GM19438 (cell line): ENCODE measurements at regions not wholly inside any gene's neighbourhood (a gene's known extent, or its start where the extent isn't known, plus 50 kb on each side); places are given as distances from the start of the nearest gene placed in this dataset.
"Not testable (repeated sequence)": the region's sequence is repeated elsewhere in the genome, so short reads cannot be mapped to it uniquely, and the experiment has no call there.

Experiments
- ATAC-seq: cut with Tn5 transposase; IDR thresholded peaks from one replicate; pipeline ENCODE4 v1.9.1; 2021; ENCODE audit warnings: low read depth; ENCODE audit not compliant: unreplicated experiment

DNA sequence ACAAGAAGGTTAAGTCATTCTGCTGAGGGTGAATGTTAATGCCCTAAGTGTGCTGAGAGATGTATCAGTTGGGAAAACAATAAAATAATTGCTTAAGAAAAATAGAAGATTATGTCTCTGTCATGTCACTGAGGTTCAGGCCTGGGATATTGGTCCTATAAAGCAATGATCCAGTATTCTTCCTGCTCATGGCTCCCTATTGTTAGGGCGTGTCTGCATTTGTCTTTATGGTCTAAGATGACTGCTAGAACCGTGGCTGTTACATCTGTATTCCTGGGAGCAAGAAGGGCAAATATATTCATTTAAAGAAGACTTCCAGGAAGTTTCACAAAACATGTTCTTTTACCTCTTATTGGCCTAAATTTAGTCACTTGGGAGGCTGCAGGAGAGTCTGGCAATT lies 125.0 kb downstream of the KCNE4 start:
- ATAC-seq, result no peak

DNA sequence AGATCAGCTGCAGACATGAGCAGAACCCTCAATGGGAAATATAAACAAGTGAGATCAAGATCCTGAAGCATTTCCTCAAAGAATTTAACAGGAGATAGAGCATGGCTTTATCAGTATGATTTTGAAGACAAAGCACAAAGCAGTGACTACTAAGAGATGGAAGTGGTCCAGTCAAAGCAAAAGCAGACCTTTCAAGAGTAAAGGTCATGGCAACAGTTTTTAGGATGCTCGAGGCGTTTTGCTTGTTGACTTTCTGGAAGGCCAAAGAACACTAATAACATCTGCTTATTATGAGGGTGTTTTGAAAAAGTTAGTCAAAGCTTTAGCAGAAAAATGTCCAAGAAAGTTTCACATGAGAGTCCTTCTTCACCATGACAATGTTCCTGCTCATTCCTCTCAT lies 128.5 kb downstream of the KCNE4 start:
- ATAC-seq, result no peak

DNA sequence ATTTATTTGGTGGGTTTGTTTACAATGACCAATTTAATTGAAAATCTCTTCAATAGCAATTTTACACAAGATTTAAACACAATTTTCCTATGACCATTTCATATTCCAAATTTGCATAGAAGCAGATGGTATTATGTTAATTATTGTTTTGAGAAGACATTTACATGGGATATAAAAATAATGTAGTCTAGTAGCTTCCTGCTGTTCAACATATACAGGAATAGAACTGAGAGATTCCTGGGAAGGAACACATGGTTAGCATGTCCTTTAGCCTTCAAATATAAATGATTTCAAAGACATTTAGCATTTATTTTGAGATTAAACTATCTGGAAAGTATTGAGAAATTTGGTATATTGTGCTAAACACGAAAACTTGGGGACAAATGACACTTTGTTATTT lies 129.6 kb downstream of the KCNE4 start:
- ATAC-seq, result no peak

DNA sequence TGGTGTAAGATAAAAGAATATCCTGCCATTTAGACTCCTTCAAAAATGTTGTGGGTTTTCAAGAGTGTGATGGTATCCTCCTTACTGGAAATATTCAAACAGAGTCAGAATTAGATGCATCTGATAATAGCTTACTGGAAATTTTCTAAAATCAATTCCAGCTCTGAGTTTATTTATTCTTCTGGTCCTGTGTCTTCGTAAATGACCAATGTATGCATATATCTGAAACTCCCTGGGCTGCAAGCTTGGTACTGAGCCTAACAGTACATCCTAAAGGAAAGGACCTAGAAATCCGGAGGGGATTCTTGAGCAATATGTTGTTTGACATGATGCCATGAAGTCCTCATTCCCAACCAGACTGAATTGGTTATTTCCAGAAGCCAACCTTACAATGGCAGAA lies 130.4 kb downstream of the KCNE4 start:
- ATAC-seq, result no peak

DNA sequence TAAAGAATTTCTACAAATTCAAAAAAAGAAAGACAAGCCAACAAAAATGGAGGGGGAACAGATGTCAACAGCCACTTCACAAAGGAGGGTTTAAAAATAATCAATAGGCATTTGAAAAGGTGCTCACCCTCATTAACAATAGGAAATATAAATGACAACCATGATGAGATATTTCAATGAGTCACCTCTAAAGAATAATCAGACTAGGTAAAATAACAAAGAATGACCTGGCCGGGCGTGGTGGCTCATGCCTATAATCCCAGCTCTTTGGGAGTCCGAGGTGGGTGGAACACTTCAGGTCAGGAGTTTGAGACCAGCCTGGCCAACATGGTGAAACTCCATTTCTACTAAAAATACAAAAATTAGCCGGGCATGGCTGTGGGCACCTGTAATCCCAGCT lies 133.6 kb downstream of the KCNE4 start:
- ATAC-seq, result no peak

DNA sequence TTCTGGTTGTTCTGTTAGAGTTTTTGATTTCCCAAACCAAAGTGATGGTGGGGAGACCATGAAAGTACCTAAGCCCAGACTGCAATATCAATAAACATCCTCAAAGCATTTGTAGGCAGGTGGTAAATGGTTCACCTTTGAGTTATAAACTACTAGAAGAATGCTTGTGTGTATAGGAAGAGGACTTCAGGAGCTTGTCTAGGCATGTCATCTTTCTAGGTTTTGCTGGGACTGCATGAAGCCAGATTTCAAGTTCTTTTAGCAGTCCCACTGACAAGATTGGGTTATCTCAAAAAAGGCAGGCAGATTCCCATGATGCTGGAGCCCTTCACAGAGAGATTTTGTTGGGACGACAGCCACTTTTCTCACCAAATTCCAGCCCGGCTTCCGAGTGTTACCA lies 135.3 kb downstream of the KCNE4 start:
- no peak for ATAC-seq

DNA sequence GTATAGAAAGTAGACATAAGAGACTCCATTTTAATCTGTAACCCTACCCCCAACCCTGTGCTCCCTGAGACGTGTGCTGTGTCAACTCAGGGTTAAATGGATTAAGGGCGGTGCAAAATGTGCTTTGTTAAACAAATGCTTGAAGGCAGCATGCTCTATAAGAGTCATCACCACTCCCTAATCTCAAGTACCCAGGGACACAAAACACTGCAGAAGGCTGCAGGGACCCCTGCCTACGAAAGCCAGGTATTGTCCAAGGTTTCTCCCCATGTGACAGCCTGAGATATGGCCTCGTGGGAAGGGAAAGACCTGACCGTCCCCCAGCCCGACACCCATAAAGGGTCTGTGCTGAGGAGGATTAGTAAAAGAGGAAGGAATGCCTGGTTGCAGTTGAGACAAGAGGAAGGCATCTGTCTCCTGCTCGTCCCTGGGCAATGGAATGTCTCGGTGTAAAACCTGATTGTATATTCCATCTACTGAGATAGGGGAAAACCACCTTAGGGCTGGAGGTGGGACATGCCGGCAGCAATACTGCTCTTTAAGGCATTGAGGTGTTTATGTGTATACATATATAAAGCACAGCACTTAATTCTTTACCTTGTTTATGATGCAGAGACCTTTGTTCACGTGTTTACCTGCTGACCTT lies 138.7 kb downstream of the KCNE4 start:
- ATAC-seq, result not testable (repeated sequence)

DNA sequence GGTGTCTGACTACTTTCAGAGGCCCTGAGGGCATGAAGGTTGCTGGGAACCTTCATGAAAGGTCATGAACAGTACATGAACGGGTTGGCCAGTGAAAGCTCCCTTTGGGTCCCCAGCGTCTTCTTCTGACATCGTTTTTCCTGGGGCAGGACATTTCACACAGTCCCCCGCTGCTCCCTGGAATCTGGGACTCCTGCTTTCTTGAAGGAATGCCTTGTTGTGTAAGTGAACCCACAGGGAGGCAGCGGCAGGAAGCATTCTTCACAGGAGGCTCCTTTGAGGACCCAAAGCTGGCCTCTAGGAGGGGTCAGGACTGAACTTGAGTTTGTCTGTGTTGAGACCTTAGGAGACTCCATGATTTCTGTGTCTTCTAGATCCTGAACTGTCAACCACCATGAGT lies 144.3 kb downstream of the KCNE4 start:
- ATAC-seq, result no peak

DNA sequence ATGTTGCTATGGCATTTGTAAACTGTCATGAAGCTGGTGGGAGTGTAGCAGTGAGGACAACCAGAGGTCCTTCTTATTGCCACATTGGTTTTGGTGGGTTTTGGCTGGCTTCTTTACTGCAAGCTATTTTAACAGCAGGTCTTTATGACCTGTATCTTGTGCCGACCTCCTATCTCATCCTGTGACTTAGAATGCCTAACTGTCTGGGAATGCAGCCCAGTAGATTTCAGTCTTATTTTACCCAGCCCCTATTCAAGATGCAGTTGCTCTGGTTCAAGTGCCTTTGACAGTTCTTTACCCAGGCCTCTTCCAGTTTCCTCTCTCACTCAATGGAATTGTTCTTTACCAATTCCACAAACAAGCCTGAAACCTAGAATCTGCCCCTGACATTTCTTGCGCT lies 145.1 kb downstream of the KCNE4 start:
- ATAC-seq, result no peak

DNA sequence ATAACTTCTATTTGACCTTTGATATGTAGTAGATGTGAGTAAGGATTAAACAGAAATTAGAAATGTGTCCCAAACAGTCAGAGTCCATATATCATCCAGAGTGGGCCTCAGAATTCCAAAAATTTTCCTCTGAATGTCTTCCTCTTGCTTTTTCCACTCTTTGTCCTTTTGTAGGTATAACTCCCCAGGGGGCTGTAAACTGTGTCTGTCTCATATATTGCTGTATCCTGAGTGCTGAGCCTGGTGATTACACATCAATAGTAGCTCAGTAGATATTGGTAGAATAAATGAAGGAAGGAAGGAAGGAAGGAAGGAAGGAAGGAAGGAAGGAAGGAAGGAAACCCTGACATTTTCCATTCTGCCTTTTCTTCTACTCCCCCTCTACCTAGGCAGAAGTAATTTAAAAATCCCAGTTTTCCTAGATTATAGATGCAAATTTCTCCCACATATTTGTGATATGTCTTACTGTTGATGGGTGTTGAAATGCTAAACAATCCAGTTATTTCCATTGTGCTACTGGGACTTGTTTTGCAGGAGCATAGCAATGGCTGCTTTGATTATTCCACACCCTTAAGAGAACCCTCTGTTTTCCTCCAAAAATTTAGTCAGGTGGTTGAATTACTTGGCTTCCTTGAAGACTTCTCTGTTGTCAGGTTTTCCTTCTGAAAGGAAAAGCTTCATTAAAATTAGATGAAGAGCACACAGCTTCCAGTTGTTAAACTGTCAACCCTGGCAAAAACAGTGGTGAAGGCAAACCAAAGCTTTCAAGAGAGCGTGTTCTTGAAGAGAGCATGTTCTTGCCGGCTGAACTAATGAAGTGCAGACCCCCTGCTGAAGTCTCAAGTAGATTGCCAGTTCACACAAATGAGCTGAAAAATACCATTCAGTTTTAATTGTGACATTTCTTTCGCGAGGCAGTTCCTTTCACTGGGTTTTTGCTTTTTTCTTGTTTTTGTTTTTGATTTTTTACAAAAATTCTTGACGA lies 147.8 kb downstream of the KCNE4 start:
- no peak for ATAC-seq

DNA sequence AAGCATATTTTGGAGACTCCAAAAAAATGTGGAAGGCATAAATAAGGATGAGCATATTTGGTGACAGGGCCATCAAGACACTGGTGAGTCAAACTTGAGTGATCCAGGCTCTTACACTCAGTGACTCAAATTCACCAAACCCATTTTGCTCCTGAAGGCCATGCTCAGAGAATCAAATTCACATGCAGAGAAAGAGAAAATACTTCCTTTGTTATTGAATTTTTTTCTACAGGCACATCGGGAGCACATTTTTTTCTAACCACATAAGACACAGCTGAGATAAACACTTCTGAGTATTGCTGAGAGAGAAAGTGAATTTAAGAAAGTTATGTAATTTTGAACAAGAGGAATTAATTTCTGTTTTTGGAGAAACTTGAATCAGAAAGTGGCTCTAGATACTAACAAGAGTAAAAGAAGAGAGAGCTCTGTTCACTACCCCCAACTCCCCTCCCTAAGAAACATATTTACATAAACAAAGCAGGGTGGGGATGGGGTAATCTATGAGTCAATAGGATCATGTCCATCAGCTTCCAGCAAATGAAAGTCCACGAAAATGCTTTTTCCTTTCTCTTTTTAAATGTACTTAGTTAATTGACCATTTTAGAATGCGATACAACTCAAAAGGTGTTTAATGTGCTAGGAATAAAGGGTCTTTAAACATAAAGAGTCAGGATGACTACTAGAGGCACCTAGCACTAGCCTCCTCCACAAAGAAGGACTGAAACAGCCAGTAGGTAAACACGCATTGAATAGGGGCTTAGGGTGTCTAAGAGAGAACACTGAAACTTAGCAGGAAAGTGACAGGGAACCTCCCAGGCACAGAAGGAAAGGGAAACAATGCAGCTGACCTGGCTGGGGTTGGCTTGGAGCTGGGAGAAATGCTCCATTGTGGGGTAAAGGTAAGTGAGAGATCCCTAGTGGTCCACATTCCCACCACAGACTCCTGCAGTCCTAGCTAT lies 152.3 kb downstream of the KCNE4 start:
- no peak for ATAC-seq

DNA sequence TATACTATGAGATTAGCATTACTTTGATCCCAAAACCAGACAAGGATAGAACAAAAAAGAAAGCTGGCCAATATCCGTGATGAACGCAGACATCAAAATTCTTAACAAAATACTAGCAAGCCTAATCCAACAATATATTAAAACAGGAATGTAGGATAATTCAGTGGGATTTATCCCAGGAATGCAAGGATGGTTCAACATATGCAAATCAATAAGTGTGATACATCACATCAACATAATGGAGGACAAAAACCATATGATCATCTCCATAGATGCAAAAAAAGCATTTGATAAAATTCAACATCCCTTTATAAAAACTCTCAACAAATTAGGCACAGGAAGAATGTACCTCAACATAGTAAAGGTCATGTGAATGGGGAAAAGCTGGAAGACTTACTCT lies 158.5 kb downstream of the KCNE4 start:
- no peak for ATAC-seq

DNA sequence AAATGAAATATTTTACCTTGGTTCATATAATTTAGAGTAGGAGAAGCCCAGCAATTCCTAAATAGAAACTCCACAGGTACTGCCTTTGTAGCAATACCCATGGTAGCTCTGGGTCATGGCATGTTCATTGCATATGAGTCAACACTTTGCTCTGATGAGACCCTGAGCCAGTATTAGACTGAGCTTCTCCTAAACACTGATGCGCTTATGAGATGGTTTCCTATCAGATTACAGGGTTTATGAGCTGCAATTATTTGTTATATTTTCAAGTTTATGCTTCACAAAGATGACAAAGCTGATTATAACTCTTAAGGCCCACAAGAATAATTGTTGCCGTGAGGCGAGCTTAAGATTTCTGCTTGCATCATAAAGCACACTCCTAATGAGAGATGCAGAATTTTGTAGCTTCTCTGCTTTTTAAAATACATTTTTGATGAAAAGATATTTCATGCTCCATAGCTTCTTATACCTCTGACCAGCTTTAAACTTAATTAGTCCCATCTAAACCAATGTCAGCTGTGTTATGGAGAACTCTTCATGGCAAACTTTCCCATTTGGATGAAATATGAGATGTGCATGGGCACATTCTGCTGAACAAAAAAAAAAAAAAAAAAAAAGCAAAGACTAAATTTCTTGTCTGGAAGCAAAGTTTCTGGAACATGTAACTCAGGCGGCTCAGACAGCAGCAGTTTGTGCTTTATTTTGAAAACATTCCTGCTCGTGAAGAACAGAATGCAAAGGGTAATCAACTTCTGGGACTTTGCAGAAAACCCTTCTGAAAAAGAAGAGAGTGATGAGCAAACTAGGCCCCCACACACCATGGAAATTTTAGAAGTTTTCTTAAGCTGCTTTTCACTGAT lies 162.6 kb downstream of the KCNE4 start:
- ATAC-seq, result no peak

DNA sequence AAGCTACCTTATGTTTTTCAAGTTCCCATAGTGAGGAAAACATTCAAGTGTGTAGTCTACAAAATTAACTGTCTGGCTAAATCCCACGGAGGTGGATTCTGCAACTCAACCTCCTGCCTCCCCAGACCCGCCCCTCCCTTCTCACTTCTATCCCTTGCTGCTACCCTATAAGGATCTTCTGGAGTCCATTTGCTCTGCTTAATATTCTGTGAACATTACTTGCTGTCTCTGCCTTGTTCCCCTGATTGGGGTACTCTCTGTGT lies 163.2 kb downstream of the KCNE4 start:
- ATAC-seq, result no peak

DNA sequence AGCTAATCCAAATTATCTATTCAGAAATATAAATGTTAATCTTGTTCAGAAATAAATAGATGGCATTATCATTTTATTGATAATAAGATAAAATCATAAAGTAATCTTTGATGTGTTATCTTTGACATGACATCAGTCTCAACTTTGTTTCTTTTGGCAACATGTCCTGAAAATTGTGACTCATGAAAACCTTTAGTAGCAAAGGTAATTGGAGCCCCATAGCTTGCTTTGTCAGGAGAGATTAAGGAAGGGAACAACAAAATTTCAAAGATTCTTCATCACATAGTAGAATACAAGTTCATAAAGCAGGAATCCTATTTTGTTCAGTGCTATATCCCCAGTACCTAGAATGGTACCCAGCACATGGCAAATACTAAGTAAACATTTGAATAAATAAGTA lies 165.4 kb downstream of the KCNE4 start:
- no peak for ATAC-seq

DNA sequence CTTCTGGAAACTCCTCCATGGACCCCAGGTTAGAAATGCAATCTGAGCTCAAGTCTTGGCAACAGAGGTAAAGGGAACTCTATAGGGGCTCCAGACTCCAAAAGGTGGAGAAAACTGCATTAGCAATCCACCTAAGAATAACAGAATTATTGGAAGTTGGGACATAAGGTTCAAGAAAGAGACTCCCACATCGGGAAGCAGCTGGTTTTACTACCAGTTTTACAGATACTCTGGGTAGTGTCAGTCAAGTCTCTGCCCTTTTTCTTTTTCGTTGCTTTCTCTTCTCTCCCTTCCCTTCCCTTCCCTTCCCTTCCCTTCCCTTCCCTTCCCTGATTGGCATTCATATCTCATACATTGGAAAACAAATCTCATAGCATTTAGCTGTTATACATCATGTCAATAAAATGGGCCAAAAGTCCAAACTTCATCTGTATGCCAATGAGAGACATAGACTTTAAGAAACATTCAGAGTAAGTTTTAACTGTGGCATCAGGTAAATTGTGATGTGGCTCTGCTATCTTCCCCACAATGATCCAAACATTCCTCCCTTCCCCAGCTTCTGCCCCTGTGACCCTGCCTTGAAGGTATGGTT lies 166.7 kb downstream of the KCNE4 start:
- no peak for ATAC-seq

DNA sequence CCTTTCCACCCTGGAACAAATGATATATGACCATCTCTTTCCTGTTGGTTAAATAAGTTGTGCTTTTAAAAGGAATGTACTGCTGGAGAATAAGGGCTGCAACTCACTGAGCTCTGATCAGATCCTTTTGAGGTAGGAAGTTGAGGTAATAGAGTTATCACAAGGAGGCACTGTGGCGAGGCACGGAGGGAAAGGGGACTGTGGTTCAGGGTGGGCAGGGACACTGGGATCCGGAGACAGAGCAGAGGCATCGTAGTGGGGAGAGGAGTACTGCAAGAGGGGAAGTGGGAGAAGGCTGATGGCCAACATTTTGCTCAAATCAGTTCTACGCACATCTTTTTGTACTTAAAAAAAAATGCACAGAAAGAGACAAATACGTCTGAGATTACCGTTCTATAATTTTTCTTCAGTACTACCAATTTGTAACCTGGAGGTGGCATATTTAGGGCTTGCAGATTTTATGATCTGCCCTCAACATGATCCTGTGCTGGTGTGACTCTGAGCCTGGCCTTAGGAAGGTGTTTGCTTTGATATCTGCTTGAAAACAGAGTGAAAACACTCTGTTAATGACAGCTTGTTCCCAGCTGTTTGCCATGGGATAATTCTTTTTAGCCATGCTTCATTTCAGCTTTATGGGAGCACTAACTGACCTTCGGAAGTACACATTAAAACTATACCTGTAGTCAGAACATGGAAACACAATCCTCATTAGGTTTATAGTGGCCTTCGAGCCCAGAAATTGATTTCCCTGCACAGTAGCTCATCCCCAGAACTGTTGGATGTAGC lies 168.1 kb downstream of the KCNE4 start:
- no peak for ATAC-seq

DNA sequence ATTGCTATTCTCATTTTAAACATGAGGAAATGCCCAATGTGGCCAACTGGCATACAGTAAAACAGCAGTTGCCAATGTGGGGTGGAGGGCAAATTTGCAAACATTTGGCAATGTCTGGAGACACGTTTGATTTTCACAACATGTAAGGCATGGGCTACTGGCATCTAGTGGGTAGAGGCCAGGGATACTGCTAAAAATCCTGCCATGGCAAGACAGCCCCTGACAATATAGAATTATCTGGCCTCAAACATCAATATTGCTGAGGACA lies 168.6 kb downstream of the KCNE4 start:
- ATAC-seq, result no peak

DNA sequence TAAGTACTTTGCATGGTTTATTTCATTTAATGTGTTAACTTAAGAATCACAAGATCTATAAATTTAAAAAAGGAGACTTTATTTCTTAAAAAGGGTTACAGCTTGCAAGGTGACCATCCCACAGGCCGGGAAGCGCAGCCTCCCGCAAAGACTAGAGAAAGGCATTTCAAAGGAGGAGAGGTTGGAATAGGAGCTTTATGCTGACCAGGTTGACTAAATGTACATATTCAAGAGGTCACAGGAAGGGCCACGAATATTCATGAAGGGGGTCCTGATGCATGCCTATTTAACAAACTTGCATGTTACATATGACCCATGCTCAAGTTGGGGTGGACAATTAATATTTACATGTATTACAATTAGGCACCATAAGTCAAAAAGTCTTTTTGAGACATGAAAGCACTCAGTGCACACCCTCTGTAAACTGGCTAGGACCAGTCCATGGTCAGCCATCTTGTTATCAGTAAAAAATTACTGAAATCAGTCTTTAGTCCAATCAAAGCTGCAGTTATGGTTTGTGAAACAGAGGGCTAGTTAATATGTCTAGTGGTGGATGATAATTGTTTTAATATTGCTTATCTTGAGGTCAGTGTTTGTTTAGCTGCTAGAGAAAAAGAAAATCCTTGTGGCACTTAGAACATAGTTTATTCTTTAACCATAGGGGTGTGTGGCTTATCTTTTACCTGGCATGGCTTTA lies 169.3 kb downstream of the KCNE4 start:
- ATAC-seq, result no peak
